Panc1 (cell line): ENCODE measurements at regions not wholly inside any gene's neighbourhood (a gene's known extent, or its start where the extent isn't known, plus 50 kb on each side); places are given as distances from the start of the nearest gene placed in this dataset.

Experiments
- ATAC-seq: fragments of 200-7000 bp; cut with Tn5 transposase; 2 replicates; pipeline ENCODE4 v1.9.1; 2020; ENCODE audit warnings: mild to moderate bottlenecking, moderate library complexity
- BruUV-seq: library from RNA; stranded (reverse); fragments of 400-500 nt; replicated peaks from 2 replicates; lab custom pipeline; 2021; lab: Mats Ljungman, UMichigan
- CTCF ChIA-PET: fragments of 300-600 bp; sonication (Branson Sonifier 250); formaldehyde crosslinking; loops from one replicate; lab custom pipeline; 2022; ENCODE audit warnings: antibody characterized with exemption; lab: Charles Lee
- POLR2A ChIA-PET: fragments of 300-600 bp; sonication (Branson Sonifier 250); formaldehyde crosslinking; loops from one replicate; lab custom pipeline; 2022; ENCODE audit warnings: antibody characterized with exemption; lab: Charles Lee
- DNase-seq: peaks from one replicate; pipeline ENCODE4 v3.0.0-alpha.2; 2010; ENCODE audit warnings: low read depth, low spot score
- H3K27ac ChIP-seq: 2 replicates; pipeline ENCODE4 v1.5.1; 2011; ENCODE audit warnings: mild to moderate bottlenecking, low read length, inconsistent platforms
- H3K27me3 ChIP-seq: fragments of 200-500 bp; sonication (Bioruptor generic); 2 replicates; pipeline ENCODE4 v1.6.0; 2014; ENCODE audit warnings: low read length, inconsistent platforms; ENCODE audit not compliant: control insufficient read depth, insufficient read depth
- H3K36me3 ChIP-seq: fragments of 200-500 bp; sonication (Bioruptor generic); 2 replicates; pipeline ENCODE4 v1.5.1; 2014; ENCODE audit warnings: inconsistent platforms, mild to moderate bottlenecking, low read length, moderate library complexity; ENCODE audit not compliant: control insufficient read depth, insufficient read depth
- H3K4me1 ChIP-seq: 2 replicates; pipeline ENCODE4 v1.5.1; 2011; ENCODE audit warnings: inconsistent platforms, mild to moderate bottlenecking, low read length, moderate library complexity; ENCODE audit not compliant: control insufficient read depth, insufficient read depth
- H3K4me3 ChIP-seq, 2 experiments: 2 replicates each; pipeline ENCODE4 v1.5.1; 2011 to 2012; ENCODE audit warnings: low read depth in 2 of 2, low read length in 2 of 2, mild to moderate bottlenecking in 2 of 2, inconsistent platforms in 1 of 2, moderate library complexity in 1 of 2
- H3K9me3 ChIP-seq: fragments of 200-500 bp; sonication (Bioruptor generic); 2 replicates; pipeline ENCODE4 v1.5.1; 2014; ENCODE audit warnings: low read depth, mild to moderate bottlenecking, inconsistent platforms, low read length, moderate library complexity; ENCODE audit not compliant: control insufficient read depth, insufficient read depth
- POLR2AphosphoS5 ChIP-seq: IDR thresholded peaks from 2 replicates; pipeline ENCODE4 v1.6.1; 2012; ENCODE audit warnings: mild to moderate bottlenecking, low read depth, low read length, moderate library complexity
- REST ChIP-seq, 2 experiments: IDR thresholded peaks; 2 replicates each; pipeline ENCODE4 v1.6.1; 2011 to 2012; ENCODE audit warnings: low read depth in 2 of 2, control low read depth in 1 of 2, low read length in 1 of 2, mild to moderate bottlenecking in 1 of 2, moderate library complexity in 1 of 2; ENCODE audit not compliant: insufficient read depth in 1 of 2
- SIN3A ChIP-seq: IDR thresholded peaks from 2 replicates; pipeline ENCODE4 v1.6.1; 2012; ENCODE audit warnings: low read depth, mild to moderate bottlenecking, low read length, moderate library complexity, borderline replicate concordance; ENCODE audit not compliant: insufficient read depth
- TCF7L2 ChIP-seq: IDR thresholded peaks from 2 replicates; pipeline ENCODE4 v1.6.1; 2011; ENCODE audit warnings: mild to moderate bottlenecking, low read depth, low read length, inconsistent platforms
- in situ Hi-C: cut with HindIII; loops from 2 replicates; pipeline ENCODE4 v1.10.0; 2016; ENCODE audit warnings: low sequenced_read_pairs, low pct_unique_long_range_greater_than_20kb
- intact Hi-C: fragments of 100-400 bp; cut with micrococcal nuclease; formaldehyde crosslinking; loops from one replicate; pipeline ENCODE4 v1.10.0; 2022; ENCODE audit not compliant: unreplicated experiment
- TF ChIP-seq, protein P1 (sequence below): fragments of 450-650 bp; IDR thresholded peaks from 2 replicates; pipeline ENCODE4 v1.5.1; 2017; ENCODE audit warnings: mild to moderate bottlenecking

DNA sequence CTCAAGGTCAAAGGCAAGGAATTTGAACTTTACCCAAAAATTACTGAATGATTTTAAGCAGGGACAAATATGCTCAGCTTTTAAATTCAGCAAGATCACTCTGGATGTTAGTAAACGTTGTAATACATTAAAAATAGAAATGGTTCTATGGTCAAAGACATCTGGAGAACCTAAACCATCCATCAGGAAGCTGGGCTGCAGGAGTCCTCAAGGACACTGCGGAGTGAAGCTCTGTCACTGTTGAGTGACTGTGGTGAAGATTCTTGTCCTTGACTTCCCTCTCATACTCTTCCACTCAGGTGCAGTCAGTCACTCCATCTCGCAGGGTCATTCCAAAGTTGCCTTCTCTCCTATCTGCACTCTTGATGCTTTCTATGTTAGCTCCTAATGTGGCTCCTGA is 450.7 kb downstream of the FOXO1 start:
- intact Hi-C loops (loop anchor here (5.0 kb wide), 1 partner anchor 148 kb away; no protein-coding TSS in a partner anchor), in situ Hi-C loops (no loop called here)
- Histone ChIP-seq H3K4me1 (no peaks in the 10 kb centered on the region), H3K27me3 (no peaks in the 10 kb centered on the region), H3K9me3 (no peaks in the 10 kb centered on the region), H3K4me3 (no peak overlapping the region), H3K27ac (no peak overlapping the region), H3K36me3 (no peaks in the 10 kb centered on the region)
- CTCF ChIA-PET: no interaction called here
- POLR2A ChIA-PET: no interaction called here
- TF ChIP-seq, protein P1, sequence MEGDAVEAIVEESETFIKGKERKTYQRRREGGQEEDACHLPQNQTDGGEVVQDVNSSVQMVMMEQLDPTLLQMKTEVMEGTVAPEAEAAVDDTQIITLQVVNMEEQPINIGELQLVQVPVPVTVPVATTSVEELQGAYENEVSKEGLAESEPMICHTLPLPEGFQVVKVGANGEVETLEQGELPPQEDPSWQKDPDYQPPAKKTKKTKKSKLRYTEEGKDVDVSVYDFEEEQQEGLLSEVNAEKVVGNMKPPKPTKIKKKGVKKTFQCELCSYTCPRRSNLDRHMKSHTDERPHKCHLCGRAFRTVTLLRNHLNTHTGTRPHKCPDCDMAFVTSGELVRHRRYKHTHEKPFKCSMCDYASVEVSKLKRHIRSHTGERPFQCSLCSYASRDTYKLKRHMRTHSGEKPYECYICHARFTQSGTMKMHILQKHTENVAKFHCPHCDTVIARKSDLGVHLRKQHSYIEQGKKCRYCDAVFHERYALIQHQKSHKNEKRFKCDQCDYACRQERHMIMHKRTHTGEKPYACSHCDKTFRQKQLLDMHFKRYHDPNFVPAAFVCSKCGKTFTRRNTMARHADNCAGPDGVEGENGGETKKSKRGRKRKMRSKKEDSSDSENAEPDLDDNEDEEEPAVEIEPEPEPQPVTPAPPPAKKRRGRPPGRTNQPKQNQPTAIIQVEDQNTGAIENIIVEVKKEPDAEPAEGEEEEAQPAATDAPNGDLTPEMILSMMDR: no peak
- TF ChIP-seq TCF7L2 (no peak), POLR2AphosphoS5 (no peak), SIN3A (no peak), REST (IDR thresholded peaks at IDR 0.05; ENCODE audit: insufficient read depth in 1 of 2, low read depth in 2 of 2, low read length in 1 of 2) (no peak)
- ATAC-seq (no peak), DNase-seq (no peak)
- no TSS peak for BruUV-seq

DNA sequence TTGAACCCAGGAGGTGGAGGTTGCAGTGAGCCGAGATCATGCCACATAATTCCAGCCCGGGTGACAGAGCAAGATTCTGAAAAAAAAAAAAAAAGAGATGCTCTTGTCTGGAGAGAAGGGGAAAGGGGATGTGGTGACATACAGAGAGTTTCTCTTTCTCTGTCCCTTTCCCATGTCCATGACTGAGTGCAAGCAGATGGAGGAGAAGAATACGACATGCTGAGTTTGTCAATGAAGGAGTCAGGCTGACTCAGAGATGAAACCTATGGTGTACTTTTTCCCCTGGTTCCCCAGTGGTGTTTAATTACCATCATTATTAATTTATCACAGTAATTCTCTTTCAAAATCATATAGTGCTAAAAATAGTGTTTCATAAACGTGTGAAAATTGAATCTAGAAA is 448.8 kb downstream of the FOXO1 start:
- H3K9me3 ChIP-seq: no peaks in the 10 kb centered on the region
- ATAC-seq (no peak), DNase-seq (no peak)
- in situ Hi-C loops (no loop called here), intact Hi-C loops (loop anchor here (5.0 kb wide), 1 partner anchor 150 kb away; no protein-coding TSS in a partner anchor)
- TF ChIP-seq SIN3A (no peak), POLR2AphosphoS5 (no peak), REST (IDR thresholded peaks at IDR 0.05; ENCODE audit: insufficient read depth in 1 of 2, low read depth in 2 of 2, low read length in 1 of 2) (no peak), TCF7L2 (no peak)
- TF ChIP-seq, protein P1: no peak
- no TSS peak for BruUV-seq
- H3K27ac ChIP-seq: no peak overlapping the region
- CTCF ChIA-PET: no interaction called here
- no peaks in the 10 kb centered on the region for H3K36me3 ChIP-seq
- POLR2A ChIA-PET: interaction anchor here (0.7 kb wide), 1 partner anchor 82 kb away, joined by 4 read pairs; no protein-coding TSS in a partner anchor
- no peaks in the 10 kb centered on the region for H3K4me1 ChIP-seq
- H3K4me3 ChIP-seq: no peak overlapping the region
- no peaks in the 10 kb centered on the region for H3K27me3 ChIP-seq
